AG09309 (cell line): ENCODE measurements at regions not wholly inside any gene's neighbourhood (a gene's known extent, or its start where the extent isn't known, plus 50 kb on each side); places are given as distances from the start of the nearest gene placed in this dataset.
"Not testable (repeated sequence)": the region's sequence is repeated elsewhere in the genome, so short reads cannot be mapped to it uniquely, and the experiment has no call there.

Experiments
- DNase-seq: peaks from one replicate; pipeline ENCODE4 v3.0.0-alpha.2; 2010; ENCODE audit warnings: low read depth
- H3K4me3 ChIP-seq: 2 replicates; pipeline ENCODE4 v1.5.1; 2011; ENCODE audit warnings: mild to moderate bottlenecking, low read depth, low read length, moderate library complexity; ENCODE audit not compliant: control insufficient read depth
- TF ChIP-seq, protein P1 (sequence below): IDR thresholded peaks from 2 replicates; pipeline ENCODE4 v1.5.1; 2011; ENCODE audit warnings: mild to moderate bottlenecking, low read depth, low read length, inconsistent platforms; ENCODE audit not compliant: insufficient read depth, control insufficient read depth; ENCODE audit errors: missing control alignments

DNA sequence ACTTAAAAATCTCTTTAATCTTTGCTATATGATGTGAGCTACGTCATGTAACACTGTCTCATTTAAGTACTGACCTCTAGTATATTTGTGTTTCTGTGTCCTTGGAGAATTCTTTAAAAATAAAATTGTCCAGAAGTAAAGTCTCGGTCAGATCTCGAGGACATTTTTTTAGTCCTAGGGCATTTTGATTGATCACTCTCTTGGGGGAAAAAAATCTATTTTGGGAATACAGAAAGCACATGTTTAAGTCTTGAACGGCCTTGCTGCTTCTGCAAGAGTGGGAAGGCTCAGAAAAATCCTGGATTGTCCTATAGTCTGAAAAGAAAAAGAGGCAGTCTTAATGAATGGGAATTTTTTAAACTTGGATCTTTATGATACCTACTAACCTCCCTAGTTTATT, 234.3 kb downstream of the UTRN start:
- TF ChIP-seq, protein P1, sequence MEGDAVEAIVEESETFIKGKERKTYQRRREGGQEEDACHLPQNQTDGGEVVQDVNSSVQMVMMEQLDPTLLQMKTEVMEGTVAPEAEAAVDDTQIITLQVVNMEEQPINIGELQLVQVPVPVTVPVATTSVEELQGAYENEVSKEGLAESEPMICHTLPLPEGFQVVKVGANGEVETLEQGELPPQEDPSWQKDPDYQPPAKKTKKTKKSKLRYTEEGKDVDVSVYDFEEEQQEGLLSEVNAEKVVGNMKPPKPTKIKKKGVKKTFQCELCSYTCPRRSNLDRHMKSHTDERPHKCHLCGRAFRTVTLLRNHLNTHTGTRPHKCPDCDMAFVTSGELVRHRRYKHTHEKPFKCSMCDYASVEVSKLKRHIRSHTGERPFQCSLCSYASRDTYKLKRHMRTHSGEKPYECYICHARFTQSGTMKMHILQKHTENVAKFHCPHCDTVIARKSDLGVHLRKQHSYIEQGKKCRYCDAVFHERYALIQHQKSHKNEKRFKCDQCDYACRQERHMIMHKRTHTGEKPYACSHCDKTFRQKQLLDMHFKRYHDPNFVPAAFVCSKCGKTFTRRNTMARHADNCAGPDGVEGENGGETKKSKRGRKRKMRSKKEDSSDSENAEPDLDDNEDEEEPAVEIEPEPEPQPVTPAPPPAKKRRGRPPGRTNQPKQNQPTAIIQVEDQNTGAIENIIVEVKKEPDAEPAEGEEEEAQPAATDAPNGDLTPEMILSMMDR, result no peak
- H3K4me3 ChIP-seq, result no peak overlapping the region
- DNase-seq, result no peak

DNA sequence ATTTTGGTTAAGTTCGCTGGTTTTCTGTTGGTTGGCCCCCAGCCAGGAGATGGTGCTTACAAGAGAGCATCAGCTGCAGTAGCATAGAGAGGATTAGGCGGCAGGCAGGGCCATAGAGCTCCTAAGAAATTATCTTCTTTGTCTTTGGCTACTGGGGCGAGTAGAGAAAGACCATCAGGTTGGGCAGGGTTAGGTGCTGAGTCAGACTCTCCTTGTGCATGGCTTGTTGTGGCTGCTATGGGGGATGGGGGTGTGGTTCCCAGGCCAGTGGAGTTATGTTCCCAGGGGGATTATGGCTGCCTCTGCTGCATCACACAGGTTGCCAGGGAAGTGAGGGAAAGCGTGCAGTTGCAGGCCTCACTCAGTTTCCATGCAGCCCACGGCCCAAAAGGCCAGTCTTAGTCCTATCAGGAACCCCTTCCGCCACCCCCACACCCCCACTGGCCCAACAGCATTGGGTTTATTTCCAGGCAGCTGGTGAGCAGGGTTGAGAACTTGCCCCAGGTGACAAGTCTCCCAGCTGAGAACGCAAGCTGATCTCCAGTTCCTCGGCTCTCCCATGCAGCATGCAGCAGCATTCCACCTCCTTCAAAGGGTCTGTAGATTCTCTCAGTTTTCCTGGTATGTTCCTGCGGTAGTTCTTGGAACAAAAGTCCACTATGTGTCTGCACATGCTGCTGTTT, 243.7 kb downstream of the UTRN start:
- DNase-seq, result no peak
- TF ChIP-seq, protein P1, result no peak

DNA sequence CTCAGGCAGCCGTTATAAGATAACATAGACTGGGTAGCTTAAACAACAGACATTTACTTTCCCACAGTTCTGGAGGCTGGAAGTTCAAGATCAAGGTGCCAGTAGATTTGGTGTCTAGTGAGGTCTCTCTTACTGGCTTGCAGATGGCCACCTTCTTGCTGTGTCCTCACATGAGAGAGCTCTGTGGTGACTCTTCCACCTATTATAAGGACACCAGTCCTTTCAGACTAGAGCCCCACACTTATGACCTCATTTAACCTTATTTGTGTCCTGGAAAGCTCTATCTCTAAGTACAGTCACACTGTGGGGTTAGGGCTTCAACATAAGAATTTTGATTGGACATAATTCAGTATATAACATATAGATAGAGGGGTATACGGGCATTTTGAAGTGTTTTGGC, 245.0 kb downstream of the UTRN start:
- H3K4me3 ChIP-seq, result no peak overlapping the region
- TF ChIP-seq, protein P1, result no peak
- DNase-seq, result no peak

More for the DNA sequence above, 243.7 kb downstream of the UTRN start:
- H3K4me3 ChIP-seq, result no peak overlapping the region

DNA sequence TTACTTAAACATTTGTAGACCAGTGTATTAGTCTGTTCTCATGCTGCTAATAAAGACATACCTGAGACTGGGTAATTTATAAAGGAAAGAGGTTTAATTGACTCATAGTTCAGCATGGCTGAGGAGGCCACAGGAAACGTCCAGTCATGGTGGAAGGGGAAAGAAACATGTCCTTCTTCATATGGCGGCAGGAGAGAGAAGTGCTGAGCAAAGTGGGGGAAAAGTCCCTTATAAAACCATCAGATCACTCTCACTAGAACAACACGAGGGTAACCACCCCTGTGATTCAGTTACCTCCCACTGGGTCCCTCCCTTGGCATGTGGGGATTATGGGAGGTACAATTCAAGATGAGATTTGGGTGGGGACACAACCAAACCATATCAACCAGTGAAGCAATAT, 247.1 kb downstream of the UTRN start:
- DNase-seq, result not testable (repeated sequence)

DNA sequence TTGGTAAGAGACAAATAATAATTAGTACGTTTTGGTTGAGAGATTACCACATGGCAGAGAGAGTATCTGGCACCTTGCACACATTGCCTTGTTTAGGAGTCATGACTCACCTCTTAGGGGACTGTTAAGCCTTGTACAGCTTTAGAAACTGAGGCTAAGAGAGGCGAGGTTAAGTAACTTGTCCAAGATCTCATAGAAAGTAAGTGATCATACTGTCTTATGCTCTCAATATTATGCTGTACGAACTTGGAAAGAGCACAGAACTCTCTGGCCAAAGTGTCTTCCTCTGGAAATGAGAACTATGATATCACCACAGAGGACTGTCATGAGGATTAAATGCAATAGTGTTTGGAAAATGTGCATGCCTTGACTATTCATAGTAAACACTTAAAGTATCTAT, 249.0 kb downstream of the UTRN start:
- TF ChIP-seq, protein P1, result no peak
- no peak overlapping the region for H3K4me3 ChIP-seq
- no peak for DNase-seq

More for the DNA sequence above, 247.1 kb downstream of the UTRN start:
- not testable (repeated sequence) for H3K4me3 ChIP-seq

DNA sequence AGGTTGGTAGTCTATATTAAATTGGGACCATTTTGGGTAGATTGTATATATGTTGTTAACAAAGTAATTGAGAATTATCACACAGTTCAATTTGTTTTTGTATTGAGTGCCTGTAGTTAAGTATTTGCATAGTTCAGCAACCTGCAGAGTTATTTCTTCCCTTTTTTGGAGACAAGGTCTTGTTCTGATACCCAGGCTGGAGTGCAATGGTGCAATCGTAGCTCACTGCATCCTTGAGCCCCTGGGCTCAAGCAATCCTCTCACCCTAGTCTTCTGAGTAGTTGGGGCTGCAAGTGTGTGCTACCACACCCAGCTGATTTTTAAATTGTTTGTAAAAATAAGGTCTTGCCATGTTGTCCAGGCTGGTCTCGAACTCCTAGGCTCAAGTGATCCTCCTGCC, 250.5 kb downstream of the UTRN start:
- TF ChIP-seq, protein P1, result no peak
- no peak for DNase-seq
- no peak overlapping the region for H3K4me3 ChIP-seq

DNA sequence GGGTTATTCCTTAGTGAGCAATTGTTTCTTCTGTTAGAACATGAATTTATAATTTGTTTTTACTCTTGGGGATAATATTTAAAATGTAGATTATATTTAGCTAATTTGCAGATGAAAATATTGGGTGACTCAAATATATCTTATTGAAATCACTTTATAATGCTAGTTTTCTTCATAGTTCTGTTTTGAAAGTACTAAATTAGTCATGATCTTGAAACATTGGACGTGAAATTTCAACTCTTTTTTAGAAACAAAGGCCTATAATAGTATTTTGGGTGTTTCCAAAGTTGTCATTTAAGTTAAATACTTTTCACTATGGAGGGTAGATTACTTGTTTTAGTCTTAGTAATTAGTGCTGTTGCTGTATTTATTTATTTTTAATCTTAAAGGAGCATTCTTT, 250.9 kb downstream of the UTRN start:
- no peak overlapping the region for H3K4me3 ChIP-seq
- TF ChIP-seq, protein P1, result no peak
- DNase-seq, result no peak
